OCI-LY1 (cell line): ENCODE measurements at regions not wholly inside any gene's neighbourhood (a gene's known extent, or its start where the extent isn't known, plus 50 kb on each side); places are given as distances from the start of the nearest gene placed in this dataset.

Experiments used
- CTCF ChIP-seq: fragments of 200-600 bp; sonication (generic), shearing (Covaris generic); IDR thresholded peaks from 2 replicates; pipeline ENCODE4 v1.5.1; 2017; ENCODE audit warnings: mild to moderate bottlenecking, antibody characterized with exemption, low read length, moderate library complexity, mixed read lengths
- EZH2 ChIP-seq: fragments of 200-600 bp; sonication (generic), shearing (Covaris generic); IDR thresholded peaks from 2 replicates; pipeline ENCODE4 v1.8.0; 2017; ENCODE audit warnings: borderline replicate concordance, mixed run types, mild to moderate bottlenecking, antibody characterized with exemption, low read length, moderate library complexity, mixed read lengths

- TF ChIP-seq CTCF = no peak
- no peak for TF ChIP-seq EZH2
Observed at GRCh38 chr4:134019657-134020056, 181.9 kb downstream of the PABPC4L start.
